ENCODE measurements at regions not wholly inside any gene's neighbourhood (a gene's known extent, or its start where the extent isn't known, plus 50 kb on each side); places are given as distances from the start of the nearest gene placed in this dataset.
"Not testable (repeated sequence)": the region's sequence is repeated elsewhere in the genome, so short reads cannot be mapped to it uniquely, and the experiment has no call there.

- no peak for DNase-seq
Observed at GRCh38 chr16:17777408-17777863, 306.7 kb upstream of the XYLT1 start.

- DNase-seq: no peak
Observed at GRCh38 chr16:17776888-17777287, 306.1 kb upstream of the XYLT1 start.

GRCh38 chr16:17776465-17776864, 305.7 kb upstream of the XYLT1 start:
- no peak for DNase-seq

GRCh38 chr16:17775061-17775460, 304.3 kb upstream of the XYLT1 start:
- DNase-seq: no peak

GRCh38 chr16:17773698-17774101, 302.9 kb upstream of the XYLT1 start:
- peak; percentile 52 for DNase-seq

GRCh38 chr16:17770104-17770503, 299.3 kb upstream of the XYLT1 start:
- DNase-seq: no peak

- DNase-seq: no peak
Observed at GRCh38 chr16:17769065-17769464, 298.3 kb upstream of the XYLT1 start.

- DNase-seq: no peak
Observed at GRCh38 chr16:17768257-17768656, 297.5 kb upstream of the XYLT1 start.

GRCh38 chr16:17766012-17766411, 295.3 kb upstream of the XYLT1 start:
- DNase-seq: no peak

GRCh38 chr16:17759451-17760390, 289.0 kb upstream of the XYLT1 start:
- DNase-seq: no peak

- DNase-seq: no peak
Observed at GRCh38 chr16:17757808-17758207, 287.0 kb upstream of the XYLT1 start.

GRCh38 chr16:17755158-17755557, 284.4 kb upstream of the XYLT1 start:
- DNase-seq: no peak

- no peak for DNase-seq
Observed at GRCh38 chr16:17753434-17753833, 282.7 kb upstream of the XYLT1 start.

- no peak for DNase-seq
Observed at GRCh38 chr16:17749706-17750105, 278.9 kb upstream of the XYLT1 start.

GRCh38 chr16:17748044-17748719, 277.4 kb upstream of the XYLT1 start:
- DNase-seq: no peak

GRCh38 chr16:17747081-17747756, 276.5 kb upstream of the XYLT1 start:
- DNase-seq: no peak

GRCh38 chr16:17744921-17745572, 274.3 kb upstream of the XYLT1 start:
- no peak for DNase-seq

GRCh38 chr16:17743578-17743977, 272.8 kb upstream of the XYLT1 start:
- no peak for DNase-seq

- no peak for DNase-seq
Observed at GRCh38 chr16:17743158-17743557, 272.4 kb upstream of the XYLT1 start.

GRCh38 chr16:17735099-17735498, 264.3 kb upstream of the XYLT1 start:
- not testable (repeated sequence) for DNase-seq

GRCh38 chr16:17729820-17730219, 259.1 kb upstream of the XYLT1 start:
- no peak for DNase-seq

GRCh38 chr16:17728196-17728595, 257.4 kb upstream of the XYLT1 start:
- DNase-seq: no peak

Data from NCI-H2171 (cell line).